GM21360 (cell line): ENCODE measurements at regions not wholly inside any gene's neighbourhood (a gene's known extent, or its start where the extent isn't known, plus 50 kb on each side); places are given as distances from the start of the nearest gene placed in this dataset.
"Not testable (repeated sequence)": the region's sequence is repeated elsewhere in the genome, so short reads cannot be mapped to it uniquely, and the experiment has no call there.

ENCODE experiments used
- ATAC-seq: cut with Tn5 transposase; IDR thresholded peaks from one replicate; pipeline ENCODE4 v1.9.1; 2021; ENCODE audit warnings: mild to moderate bottlenecking, moderate library complexity; ENCODE audit not compliant: unreplicated experiment

DNA sequence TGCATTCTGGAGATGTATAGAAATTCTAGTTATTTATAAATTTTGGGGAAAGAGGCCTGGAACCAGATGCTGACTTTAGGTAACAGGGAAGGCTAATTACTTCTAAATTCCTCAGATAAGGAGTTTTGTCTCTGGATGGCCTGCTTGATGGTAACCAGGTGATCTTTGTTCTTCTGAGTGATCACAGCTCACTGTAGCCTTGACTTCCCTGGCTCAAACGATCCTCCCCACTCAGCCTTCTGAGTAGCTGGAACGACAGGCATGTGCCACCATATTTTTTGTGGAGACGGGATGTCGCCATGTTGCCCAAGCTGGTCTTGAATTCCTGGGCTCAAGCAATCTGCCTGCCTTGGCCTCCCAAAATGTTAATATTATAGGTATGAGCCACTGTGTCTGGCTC, 54.4 kb upstream of the MSH6 start:
- no peak for ATAC-seq

DNA sequence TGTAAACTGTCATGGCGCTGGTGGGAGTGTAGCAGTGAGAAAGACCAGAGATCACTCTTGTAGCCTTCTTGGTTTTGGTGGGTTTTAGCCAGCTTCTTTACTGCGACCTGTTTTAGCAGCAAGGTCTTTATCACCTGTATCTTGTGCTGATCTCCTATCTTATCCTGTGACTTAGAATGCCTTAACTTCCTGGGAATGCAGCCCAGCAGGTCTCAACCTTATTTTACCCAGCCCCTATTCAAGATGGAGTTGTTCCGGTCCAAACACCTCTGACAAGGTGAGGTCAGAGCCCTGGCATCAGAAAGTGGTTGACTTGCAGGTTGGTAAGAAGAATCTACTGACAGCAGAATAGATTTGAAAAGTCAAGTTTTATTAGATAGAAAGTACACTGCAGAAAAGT, 55.0 kb upstream of the MSH6 start:
- ATAC-seq: no peak

DNA sequence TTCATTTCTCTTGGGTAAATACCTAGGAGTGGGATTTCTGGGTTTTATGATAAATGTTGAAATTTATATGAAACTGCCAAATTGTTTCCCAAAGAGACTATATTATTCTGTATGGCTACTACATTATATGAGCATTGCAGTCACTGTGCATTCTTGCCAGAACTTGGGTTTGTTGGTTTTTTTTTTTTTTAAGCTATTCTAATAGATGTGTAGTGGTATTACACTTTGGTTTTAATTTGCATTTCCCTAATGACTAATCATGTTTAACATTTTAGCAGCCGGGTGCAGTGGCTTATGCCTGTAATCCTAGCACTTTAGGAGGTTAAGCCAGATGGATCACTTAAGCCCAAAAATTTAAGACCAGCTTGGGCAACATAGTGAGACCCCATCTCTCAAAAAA, 56.0 kb upstream of the MSH6 start:
- ATAC-seq: not testable (repeated sequence)

DNA sequence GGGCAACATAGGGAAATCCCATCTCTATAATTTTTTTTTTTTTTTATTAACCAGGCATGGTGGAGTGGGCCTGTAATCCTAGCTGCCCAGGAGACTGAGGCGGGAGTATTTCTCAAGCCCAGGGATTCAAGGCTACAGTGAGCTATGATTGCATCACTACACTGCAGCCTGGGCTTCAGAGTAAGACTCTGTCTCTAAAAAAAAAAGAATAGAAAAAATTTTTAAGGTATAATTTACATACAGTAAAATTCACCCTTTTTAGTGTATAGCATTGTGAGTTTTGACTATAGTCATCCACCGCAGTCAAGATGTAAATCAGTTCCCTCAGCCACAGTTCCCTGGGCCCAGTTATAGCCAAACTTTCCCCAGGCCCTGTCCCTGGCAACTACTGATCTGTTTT, 57.1 kb upstream of the MSH6 start:
- ATAC-seq: no peak

DNA sequence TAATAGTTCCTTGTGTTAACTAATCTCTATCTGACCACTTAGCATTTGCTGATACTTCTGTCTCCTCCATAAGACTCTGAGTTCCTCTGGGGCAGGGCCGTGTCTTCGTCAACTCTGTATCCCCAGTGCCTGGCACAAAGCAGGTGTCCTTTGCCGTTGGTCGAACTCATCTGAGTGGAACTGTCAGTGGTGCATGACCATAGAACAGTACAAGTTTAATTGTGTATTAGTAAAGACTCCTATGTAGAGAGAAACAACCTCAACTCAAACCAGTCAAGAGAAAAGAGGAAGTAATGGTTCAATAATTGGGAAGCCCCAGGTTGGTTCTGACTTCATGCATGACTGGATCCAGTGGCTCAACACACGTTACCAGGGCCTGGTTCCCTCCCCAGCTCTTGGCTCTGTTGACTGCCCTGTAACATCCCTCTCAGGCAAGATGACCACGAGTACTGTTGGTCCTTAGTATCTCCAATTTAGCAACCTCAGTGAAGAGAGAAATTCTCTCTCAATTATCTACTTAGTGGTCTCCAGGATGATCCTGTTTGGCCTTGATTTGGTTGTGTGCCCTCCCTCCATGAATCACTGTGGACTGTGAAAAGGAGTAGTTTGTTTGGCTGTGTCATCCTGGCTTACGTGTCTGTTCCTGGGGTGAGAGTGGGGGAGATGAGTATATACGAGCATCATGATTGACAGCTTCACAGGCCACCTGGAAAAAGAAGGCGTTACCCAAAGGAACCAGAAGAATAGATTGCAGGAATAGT, 58.5 kb upstream of the MSH6 start:
- ATAC-seq: peak; percentile 89

DNA sequence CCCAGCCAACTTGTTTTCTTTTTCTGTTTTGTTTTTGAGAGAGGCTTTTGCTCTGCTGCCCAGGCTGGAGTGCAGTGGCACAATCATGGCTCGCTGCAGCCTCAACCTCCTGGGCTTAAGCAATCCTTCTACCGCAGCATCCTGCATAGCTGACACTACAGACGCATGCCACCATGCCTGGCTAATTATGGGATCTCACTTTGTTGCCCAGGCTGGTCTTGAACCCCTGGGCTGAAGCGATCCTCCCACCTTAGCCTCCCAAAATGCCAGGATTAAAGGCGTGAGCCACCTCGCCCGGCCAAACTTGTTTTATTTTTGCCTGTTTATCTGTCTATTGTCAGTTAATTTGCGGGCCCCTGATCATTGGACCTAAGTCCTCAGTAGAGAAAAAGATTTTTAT, 61.6 kb upstream of the MSH6 start:
- ATAC-seq: no peak

DNA sequence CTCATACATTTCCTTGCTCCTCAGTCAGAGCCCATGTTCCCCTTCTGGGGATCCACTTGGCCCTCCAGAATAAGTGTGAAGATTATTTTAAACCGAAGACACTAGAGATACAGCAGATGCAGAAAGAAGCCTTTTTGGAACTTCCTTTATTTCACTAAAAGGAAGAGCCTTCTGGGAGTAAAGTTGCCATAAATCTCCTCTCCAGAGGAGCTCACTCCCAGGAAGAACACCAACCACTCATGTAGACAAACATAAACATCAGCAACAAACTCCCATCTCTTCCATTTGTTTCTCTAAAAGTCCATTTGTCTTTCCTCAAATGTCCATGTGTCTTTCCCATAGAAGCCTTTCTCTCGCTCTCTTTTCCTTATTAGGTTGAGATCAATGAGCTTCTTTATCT, 62.4 kb upstream of the MSH6 start:
- ATAC-seq: no peak

DNA sequence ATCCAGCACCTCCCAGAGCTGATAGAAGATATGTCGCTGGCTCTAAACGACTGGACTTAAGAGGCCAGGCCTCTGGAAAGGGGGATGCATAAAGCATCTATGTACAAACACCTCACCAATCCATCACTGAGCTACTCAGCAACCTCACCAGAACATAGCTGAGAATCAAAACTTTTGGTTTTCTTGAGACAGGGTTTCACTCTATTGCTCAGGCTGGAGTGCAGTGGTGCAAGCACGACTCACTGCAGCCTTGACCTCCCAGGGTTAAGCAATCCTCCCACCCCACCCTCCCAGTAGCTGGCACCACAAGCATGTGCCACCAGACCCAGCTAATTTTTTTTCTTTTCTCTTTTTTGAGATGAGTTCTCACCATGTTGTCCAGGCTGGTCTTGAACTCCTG, 62.9 kb upstream of the MSH6 start:
- ATAC-seq: no peak

DNA sequence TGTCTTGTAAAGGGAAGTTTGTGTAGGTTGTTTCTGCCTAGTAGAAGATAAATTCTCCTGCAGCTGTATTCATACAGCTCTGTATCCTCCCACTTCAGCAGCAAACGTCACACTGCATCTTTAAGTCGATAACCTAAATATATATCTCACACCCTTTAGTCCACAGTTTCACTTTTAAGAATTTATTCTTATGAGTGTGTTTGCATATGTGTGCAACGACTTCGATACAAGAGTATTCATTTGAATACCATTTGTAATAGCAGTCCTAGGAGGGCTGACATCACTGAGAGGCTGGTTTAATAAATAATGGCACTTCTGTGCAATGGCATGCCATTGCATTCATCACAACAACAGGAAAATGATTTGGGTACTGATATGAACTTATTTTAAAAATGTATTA, 63.8 kb upstream of the MSH6 start:
- peak; percentile 49 for ATAC-seq

DNA sequence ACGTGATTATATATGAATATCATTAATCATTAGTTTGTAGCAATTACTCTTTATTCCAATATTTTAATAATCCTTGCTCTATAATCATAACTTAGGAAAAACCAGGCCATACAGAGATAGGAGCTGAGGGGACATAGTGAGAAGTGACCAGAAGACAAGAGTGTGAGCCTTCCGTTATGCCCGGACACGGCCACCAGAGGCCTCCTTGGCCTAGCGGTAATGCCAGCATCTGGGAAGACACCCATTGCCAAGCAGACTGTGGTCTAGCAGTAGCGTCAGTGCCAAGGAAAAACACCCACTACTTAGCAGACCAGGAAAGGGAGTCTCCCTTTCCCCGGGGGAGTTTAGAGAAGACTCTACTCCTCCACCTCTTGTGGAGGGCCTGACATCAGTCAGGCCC, 66.6 kb upstream of the MSH6 start:
- ATAC-seq: not testable (repeated sequence)

DNA sequence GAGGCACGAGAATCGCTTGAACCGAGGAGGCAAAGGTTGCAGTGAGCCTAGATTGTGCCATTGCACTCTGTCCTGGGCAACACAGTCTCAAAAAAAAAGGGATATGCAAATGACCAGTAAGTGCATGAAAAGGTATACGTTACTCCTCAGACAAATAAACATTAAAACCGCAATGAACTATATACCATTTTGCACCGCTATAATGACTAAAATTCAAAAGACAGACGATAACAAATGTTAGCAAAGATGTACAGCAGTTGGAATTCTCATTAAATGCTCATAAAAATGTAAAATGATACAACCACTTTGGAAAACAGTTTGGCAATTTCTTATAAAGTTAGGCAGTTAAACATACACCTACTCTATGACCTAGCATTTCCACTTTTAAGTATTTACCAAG, 67.4 kb upstream of the MSH6 start:
- no peak for ATAC-seq

DNA sequence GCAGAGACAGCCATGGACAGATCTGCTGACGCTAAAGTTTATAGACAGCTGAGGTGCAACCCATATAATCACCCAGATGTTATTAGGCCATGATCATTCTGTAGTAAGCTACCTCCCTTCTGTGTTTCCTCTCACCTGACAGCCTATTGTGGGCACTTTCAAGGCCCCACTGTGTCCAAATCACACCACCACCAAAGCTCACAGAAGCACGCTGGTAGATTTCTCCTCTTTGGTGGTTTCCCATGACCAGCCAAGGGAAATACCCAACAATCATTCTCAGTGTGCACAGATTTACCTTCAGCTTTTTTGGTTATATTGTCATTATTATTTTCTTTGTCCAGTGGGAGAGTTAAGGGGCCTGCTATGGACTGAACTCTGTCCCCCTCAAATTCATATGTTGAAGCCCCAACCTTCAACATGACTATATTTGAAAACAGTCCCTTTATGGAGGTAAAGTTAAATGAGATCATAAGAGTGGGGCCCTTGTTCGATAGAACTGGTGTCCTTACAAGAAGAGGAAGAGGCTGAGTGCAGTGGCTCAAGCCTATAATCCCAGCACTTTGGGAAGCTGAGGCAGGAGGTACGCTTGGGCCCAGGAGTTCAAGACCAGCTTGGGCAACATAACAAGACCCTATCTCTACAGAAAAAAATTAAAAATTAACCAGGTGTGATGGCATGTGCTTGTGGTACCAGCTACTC, 74.0 kb upstream of the MSH6 start:
- peak; percentile 81 for ATAC-seq

DNA sequence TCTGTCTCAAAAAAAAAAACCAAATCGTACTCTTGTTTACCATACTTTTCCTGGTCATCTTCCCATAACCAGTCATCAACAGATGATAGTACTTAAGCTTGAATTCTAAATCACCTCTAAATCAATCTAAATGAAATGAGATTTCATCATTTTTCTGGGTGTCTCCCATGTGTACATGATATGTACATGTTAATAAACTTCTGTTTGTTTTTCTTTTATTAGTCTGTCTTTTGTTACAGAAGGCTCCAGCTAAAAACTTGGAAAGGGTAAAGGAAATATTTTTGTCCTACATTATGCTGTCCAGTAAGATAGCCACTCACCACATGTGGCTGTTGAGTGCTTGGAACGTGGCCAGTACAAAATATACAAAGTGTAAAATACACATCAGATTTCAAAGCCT, 78.7 kb upstream of the MSH6 start:
- ATAC-seq: no peak

DNA sequence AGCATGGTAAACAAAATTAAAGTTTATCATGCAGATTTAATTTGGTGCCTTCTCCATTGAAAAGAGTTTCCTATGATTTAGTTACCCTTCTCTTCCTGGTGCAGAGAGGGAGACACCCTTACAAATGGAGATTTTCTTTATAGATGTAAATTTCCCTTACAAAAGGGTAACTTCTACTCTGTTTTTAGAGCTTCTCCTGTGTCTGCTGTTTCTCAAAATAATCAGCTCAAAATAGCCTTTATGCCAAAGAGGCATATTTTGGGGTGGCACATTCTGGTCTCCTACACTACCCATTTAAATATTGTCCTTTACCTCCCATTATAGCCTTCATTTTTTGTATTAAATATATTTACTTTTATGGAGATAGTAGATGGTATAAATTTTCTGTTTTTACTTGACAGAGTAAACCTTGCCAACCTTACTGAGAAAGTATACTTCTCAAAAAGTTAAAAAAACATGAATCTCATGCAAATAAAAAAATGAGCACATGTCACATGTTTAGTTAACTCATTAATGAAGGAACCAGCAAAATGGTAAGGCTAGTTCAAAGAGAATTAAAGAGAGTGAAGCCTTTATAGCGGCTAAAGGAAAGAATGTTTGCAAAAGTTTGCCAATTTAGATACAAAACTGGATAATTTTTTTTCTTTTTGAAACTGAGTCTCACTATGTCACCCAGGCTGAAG, 83.3 kb upstream of the MSH6 start:
- ATAC-seq: no peak

DNA sequence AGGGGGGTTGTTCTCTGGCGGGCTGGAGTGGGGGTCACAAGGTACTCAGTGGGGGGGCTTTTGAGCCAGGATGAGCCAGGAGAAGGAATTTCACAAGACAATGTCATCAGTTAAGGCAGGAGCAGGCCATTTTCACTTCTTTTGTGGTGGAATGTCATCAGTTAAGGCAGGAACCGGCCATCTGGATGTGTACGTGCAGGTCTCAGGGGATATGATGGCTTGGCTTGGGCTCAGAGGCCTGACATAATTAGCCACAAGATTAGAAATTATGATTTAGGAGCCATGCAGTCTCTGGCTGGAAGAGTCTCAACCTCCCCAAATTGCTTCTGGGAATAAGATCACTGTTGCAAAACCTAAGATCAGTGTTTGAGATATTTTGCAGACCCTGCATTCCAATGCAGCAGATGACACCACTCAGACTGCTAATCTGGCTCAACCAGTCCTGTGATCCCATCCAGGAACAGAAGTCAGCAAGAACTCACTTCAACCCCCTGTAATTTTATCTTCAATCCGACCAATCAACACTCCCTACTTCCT, 84.4 kb upstream of the MSH6 start:
- not testable (repeated sequence) for ATAC-seq

DNA sequence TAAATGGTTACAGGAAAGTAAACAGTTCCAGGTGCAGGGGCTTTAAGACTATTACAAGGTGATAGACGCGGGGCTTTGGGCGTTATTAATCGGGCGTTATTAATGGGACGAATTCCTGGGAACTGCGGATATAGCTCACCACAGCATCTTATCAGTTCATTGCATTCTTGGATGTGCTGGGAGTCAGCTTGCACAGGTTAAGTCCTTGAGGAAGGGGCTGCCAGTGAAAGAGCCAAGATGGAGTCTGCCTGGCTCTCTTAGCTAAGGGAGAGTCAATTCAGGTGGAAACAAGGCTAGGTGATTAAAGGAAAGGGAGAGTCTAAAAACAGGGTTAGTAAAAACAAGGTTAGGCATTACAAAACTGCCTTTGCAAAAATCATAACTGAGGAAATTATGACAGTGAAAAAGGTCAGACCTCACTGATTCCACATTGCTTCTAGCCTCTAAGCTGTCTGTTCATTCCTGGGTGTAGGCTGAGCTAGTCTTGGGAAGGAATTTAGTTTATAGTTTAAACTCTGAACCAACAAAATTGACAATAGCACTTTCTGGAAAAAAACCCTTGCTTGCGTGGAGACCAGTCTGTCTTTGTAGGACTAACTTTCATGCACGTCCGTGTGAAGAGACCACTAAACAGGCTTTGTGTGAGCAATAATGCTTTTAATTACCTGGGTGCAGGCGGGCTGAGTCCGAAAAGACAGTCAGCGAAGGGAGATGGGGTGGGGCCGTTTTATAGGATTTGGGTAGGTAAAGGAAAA, 85.1 kb upstream of the MSH6 start:
- ATAC-seq: not testable (repeated sequence)

DNA sequence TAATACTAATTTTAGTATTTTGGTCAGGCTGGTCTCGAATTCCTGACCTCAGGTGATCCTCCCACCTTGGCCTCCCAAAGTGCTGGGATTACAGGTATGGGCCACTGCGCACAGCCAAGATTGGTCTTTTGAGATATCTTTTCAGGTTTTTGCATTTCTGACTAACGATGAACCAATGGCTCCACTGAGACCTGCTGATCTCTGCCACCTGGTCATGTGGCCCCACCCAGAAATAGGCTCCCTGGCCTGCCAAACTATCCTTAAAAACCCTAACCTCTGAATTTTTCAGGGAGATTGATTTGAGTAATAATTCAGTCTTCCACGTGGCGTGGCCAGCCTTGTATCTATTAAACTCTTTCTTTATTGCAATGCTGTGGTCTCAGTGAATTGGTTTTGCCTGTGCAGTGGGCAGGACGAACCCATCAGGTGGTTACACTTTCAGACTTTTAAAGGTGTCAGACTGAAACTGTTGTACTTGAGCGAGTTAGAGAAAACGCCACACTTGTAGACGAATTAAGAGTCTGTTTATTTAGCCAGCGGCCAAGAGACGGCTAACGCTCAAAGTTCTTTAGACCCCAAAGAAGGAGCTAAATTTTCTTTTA, 85.8 kb upstream of the MSH6 start:
- peak; percentile 78 for ATAC-seq

DNA sequence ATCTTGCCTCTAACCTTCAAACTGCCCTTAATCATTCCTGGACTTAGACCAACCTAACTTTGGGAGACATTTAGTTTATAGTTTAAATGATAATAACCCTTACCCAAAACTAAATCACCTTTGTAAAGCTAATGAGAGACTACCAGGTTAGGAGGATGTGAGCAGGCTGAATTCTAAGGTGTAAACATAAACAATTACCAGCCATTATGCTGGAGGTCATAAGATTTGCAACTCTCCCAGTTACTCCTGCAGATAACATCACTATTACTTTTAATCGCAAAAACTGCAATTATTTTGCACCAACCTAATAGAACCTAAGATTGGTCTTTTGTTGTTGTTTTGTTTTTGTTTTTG, 86.5 kb upstream of the MSH6 start:
- no peak for ATAC-seq

DNA sequence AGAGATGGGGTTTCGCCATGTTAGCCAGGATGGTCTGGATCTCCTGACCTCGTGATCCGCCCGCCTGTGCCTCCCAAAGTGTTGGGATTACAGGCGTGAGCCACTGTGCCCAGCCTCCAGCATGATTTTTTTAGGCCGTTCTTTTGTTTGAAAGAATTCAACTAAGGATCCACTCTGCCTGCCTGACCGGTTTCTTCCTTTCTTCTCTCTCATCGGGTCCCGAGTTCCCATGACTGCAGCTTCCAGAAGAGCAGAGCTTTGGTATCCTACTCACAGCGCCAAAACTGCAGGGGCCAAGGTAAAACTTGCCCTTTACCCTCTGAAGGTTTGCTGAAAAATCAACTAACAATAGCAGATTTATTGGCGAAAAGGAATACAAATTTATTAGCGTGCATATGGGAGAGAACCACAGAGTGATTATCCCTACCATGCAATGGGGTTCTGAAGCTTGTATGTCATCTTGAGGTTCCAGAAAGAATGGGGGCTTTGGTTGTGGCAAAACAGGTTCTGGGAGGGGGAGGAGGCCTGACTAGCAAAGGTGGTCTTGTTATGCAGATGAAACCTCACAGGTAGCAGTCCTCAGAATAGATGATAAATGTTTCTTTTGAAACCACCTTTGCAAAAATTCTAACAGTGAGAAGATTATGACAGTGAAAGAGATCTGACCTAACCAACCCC, 87.0 kb upstream of the MSH6 start:
- no peak for ATAC-seq

DNA sequence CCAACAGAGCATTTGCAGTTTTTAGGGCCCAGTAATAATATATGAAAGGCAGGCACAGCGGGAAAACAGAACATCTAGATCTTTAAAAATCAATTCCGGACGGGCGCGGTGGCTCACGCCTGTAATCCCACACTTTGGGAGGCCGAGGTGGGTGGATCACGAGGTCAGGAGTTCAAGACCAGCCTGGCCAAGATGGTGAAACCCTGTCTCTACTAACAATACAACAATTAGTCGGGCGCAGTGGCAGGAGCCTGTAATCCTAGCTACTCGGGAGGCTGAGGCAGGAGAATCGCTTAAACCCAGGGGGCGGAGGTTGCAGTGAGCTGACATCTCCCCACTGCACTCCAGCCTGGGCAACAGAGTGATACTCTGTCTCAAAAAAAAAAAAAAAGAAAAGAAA, 88.5 kb upstream of the MSH6 start:
- ATAC-seq: not testable (repeated sequence)
